H1 (cell line): ENCODE measurements at regions not wholly inside any gene's neighbourhood (a gene's known extent, or its start where the extent isn't known, plus 50 kb on each side); places are given as distances from the start of the nearest gene placed in this dataset.

Experiments used
- CTCF ChIA-PET: fragments of 300-600 bp; sonication (Branson Sonifier 250); formaldehyde crosslinking; loops from one replicate; lab custom pipeline; 2021; ENCODE audit not compliant: partially characterized antibody; lab: Charles Lee
- POLR2A ChIA-PET: fragments of 300-600 bp; sonication (Branson Sonifier 250); formaldehyde crosslinking; loops from one replicate; lab custom pipeline; 2021; ENCODE audit warnings: inconsistent platforms; ENCODE audit not compliant: partially characterized antibody; lab: Charles Lee
- DNase-seq, 2 experiments: peaks; one replicate each; pipeline versions ENCODE4 v3.0.0 to v3.0.0-alpha.2; 2010 to 2022; ENCODE audit warnings: low spot score in 2 of 2, low read depth in 1 of 2, mixed read lengths in 1 of 2
- FAIRE-seq: peaks from 2 replicates; lab custom pipeline; 2011; peaks lifted over from hg19 to GRCh38; lab: Jason Lieb, UNC
- H2AFZ ChIP-seq: 2 replicates; pipeline ENCODE4 v1.8.1; 2012; ENCODE audit warnings: low read length, inconsistent platforms
- H2AK5ac ChIP-seq: 2 replicates; pipeline ENCODE4 v1.6.1; 2013; ENCODE audit warnings: low read depth, low read length
- H2BK120ac ChIP-seq: replicated peaks from 2 replicates; pipeline ENCODE3; 2013; ENCODE audit warnings: low read depth, low read length, inconsistent platforms
- H2BK12ac ChIP-seq: 2 replicates; pipeline ENCODE4 v1.6.1; 2013; ENCODE audit warnings: low read depth, low read length
- H2BK15ac ChIP-seq: 2 replicates; pipeline ENCODE4 v1.6.1; 2013; ENCODE audit warnings: low read length
- H2BK20ac ChIP-seq: 2 replicates; pipeline ENCODE4 v1.6.1; 2013; ENCODE audit warnings: low read length
- H2BK5ac ChIP-seq: 2 replicates; pipeline ENCODE4 v1.6.1; 2013; ENCODE audit warnings: low read depth, low read length
- H3K14ac ChIP-seq: 2 replicates; pipeline ENCODE4 v1.6.1; 2013; ENCODE audit warnings: inconsistent platforms; ENCODE audit not compliant: insufficient read length
- H3K18ac ChIP-seq: 2 replicates; pipeline ENCODE4 v1.6.1; 2013; ENCODE audit warnings: low read length; ENCODE audit errors: extremely low read depth
- H3K23ac ChIP-seq: 2 replicates; pipeline ENCODE4 v1.6.1; 2013; ENCODE audit warnings: inconsistent platforms; ENCODE audit not compliant: insufficient read length
- H3K23me2 ChIP-seq: 2 replicates; pipeline ENCODE4 v1.6.1; 2013; ENCODE audit warnings: low read depth, low read length
- H3K27ac ChIP-seq: 2 replicates; pipeline ENCODE4 v1.6.1; 2011; ENCODE audit warnings: low read depth, low read length, inconsistent platforms
- H3K27me3 ChIP-seq, 4 experiments: replicated peaks in 1 of 4; 1 replicate in 1 of 4; 2 replicates in 3 of 4; pipeline versions ENCODE4 v1.6.1 to v1.8.1; 2011 to 2013; ENCODE audit warnings: low read length in 3 of 4, mild to moderate bottlenecking in 3 of 4, inconsistent platforms in 2 of 4, mixed read lengths in 2 of 4, moderate library complexity in 1 of 4; ENCODE audit not compliant: control insufficient read depth in 3 of 4, insufficient read depth in 3 of 4; ENCODE audit errors: extremely low read depth in 1 of 4
- H3K36me3 ChIP-seq, 4 experiments: 2 replicates each; pipeline versions ENCODE4 v1.6.1 to v1.8.1; 2011 to 2013; ENCODE audit warnings: mild to moderate bottlenecking in 4 of 4, low read length in 3 of 4, moderate library complexity in 2 of 4, control low read depth in 1 of 4, inconsistent platforms in 1 of 4; ENCODE audit not compliant: insufficient read depth in 4 of 4, control insufficient read depth in 2 of 4
- H3K4ac ChIP-seq: replicated peaks from 2 replicates; pipeline ENCODE3; 2013; ENCODE audit warnings: low read length, low read depth, mixed read lengths, inconsistent platforms; ENCODE audit not compliant: insufficient read length
- H3K4me1 ChIP-seq, 4 experiments: replicated peaks in 1 of 4; 1 replicate in 1 of 4; 2 replicates in 3 of 4; pipeline versions ENCODE4 v1.6.1 to v1.8.1; 2011 to 2013; ENCODE audit warnings: low read length in 3 of 4, inconsistent platforms in 2 of 4, mixed read lengths in 1 of 4; ENCODE audit not compliant: insufficient read depth in 4 of 4, control insufficient read depth in 3 of 4
- H3K4me2 ChIP-seq, 2 experiments: 2 replicates each; pipeline versions ENCODE4 v1.6.1 to v1.8.1; 2011 to 2013; ENCODE audit warnings: low read depth in 2 of 2, low read length in 2 of 2, control low read depth in 1 of 2, inconsistent platforms in 1 of 2, mild to moderate bottlenecking in 1 of 2; ENCODE audit not compliant: insufficient read depth in 1 of 2
- H3K4me3 ChIP-seq, 4 experiments: fragments of 200-600, 300-600 bp in 1 of 4; sonication (generic), shearing (Covaris generic), sonication (Bioruptor Twin) in 1 of 4; 2 replicates each; pipeline versions ENCODE4 v1.5.1 to v1.8.1; 2011 to 2016; ENCODE audit warnings: low read length in 4 of 4, low read depth in 3 of 4, control low read depth in 2 of 4, inconsistent platforms in 2 of 4, mild to moderate bottlenecking in 2 of 4, mixed read lengths in 1 of 4, moderate library complexity in 1 of 4; ENCODE audit not compliant: insufficient read depth in 2 of 4; ENCODE audit errors: extremely low read depth in 1 of 4
- H3K56ac ChIP-seq: replicated peaks from 2 replicates; pipeline ENCODE3; 2013; ENCODE audit warnings: low read depth, mild to moderate bottlenecking, mixed read lengths, low read length, inconsistent platforms; ENCODE audit not compliant: insufficient read length
- H3K79me1 ChIP-seq: 2 replicates; pipeline ENCODE4 v1.6.1; 2013; ENCODE audit warnings: low read depth, low read length, control low read depth
- H3K79me2 ChIP-seq, 2 experiments: 2 replicates each; pipeline versions ENCODE4 v1.6.1 to v1.8.1; 2012 to 2013; ENCODE audit warnings: low read length in 2 of 2, mild to moderate bottlenecking in 2 of 2, inconsistent platforms in 1 of 2; ENCODE audit not compliant: insufficient read depth in 2 of 2, control insufficient read depth in 1 of 2
- H3K9ac ChIP-seq, 4 experiments: replicated peaks in 1 of 4; 1 replicate in 1 of 4; 2 replicates in 3 of 4; pipeline versions ENCODE4 v1.6.1 to v1.8.1; 2011 to 2013; ENCODE audit warnings: low read depth in 3 of 4, low read length in 3 of 4, control low read depth in 2 of 4, mild to moderate bottlenecking in 2 of 4, moderate library complexity in 2 of 4, inconsistent platforms in 1 of 4; ENCODE audit errors: extremely low read depth in 1 of 4
- H3K9me3 ChIP-seq, 2 experiments: 2 replicates each; pipeline versions ENCODE4 v1.6.1 to v1.8.1; 2012 to 2013; ENCODE audit warnings: mild to moderate bottlenecking in 2 of 2, moderate library complexity in 2 of 2, control low read depth in 1 of 2, inconsistent platforms in 1 of 2, low read depth in 1 of 2, low read length in 1 of 2, mixed read lengths in 1 of 2; ENCODE audit not compliant: insufficient read depth in 2 of 2
- H4K20me1 ChIP-seq, 2 experiments: replicated peaks in 1 of 2; 2 replicates each; pipeline versions ENCODE3 to v1.8.1; 2011 to 2013; ENCODE audit warnings: inconsistent platforms in 2 of 2, low read length in 2 of 2, mild to moderate bottlenecking in 1 of 2; ENCODE audit not compliant: insufficient read depth in 2 of 2, control insufficient read depth in 1 of 2
- H4K5ac ChIP-seq: 2 replicates; pipeline ENCODE4 v1.6.1; 2013; ENCODE audit warnings: low read length, low read depth, mixed read lengths, inconsistent platforms; ENCODE audit not compliant: insufficient read length
- H4K8ac ChIP-seq: 2 replicates; pipeline ENCODE4 v1.8.0; 2013; ENCODE audit warnings: mild to moderate bottlenecking, moderate library complexity, low read length, inconsistent platforms; ENCODE audit not compliant: insufficient read depth; ENCODE audit errors: extremely low read depth
- H4K91ac ChIP-seq: replicated peaks from 2 replicates; pipeline ENCODE3; 2013; ENCODE audit warnings: low read length, mixed read lengths, inconsistent platforms; ENCODE audit not compliant: insufficient read length
- BCL11A ChIP-seq, 2 experiments: IDR thresholded peaks; one replicate each; pipeline ENCODE4 v1.6.1; 2011; ENCODE audit warnings: low read depth in 2 of 2, low read length in 2 of 2, mild to moderate bottlenecking in 2 of 2
- CBX8 ChIP-seq: fragments of 300-800, 300-1000 bp; sonication (generic); IDR thresholded peaks from 2 replicates; pipeline ENCODE4 v1.7.1; 2016; ENCODE audit warnings: low read depth, low read length, borderline replicate concordance
- CHD1 ChIP-seq: IDR thresholded peaks from 2 replicates; pipeline ENCODE4 v1.6.1; 2012; ENCODE audit warnings: low read depth, low read length, improper control_type of control experiment
- CHD2 ChIP-seq: IDR thresholded peaks from 2 replicates; pipeline ENCODE4 v1.6.1; 2012; ENCODE audit warnings: low read length, improper control_type of control experiment
- CTBP2 ChIP-seq: IDR thresholded peaks from 2 replicates; pipeline ENCODE4 v1.7.0; 2011; ENCODE audit warnings: borderline replicate concordance, mild to moderate bottlenecking, moderate library complexity, mixed read lengths, low read length; ENCODE audit not compliant: insufficient read depth, insufficient read length
- EP300 ChIP-seq, 2 experiments: IDR thresholded peaks; 1 replicate in 1 of 2; 2 replicates in 1 of 2; pipeline ENCODE4 v1.6.1; 2011 to 2012; ENCODE audit warnings: low read depth in 2 of 2, low read length in 2 of 2, mild to moderate bottlenecking in 2 of 2, borderline replicate concordance in 1 of 2, inconsistent platforms in 1 of 2, moderate library complexity in 1 of 2
- JUND ChIP-seq: IDR thresholded peaks from 2 replicates; pipeline ENCODE4 v1.6.1; 2011; ENCODE audit warnings: mild to moderate bottlenecking, improper control_type of control experiment, low read length
- KDM4A ChIP-seq: IDR thresholded peaks from one replicate; pipeline ENCODE4 v1.7.1; 2012; ENCODE audit warnings: low read depth, mild to moderate bottlenecking, moderate library complexity, low read length, inconsistent platforms; ENCODE audit not compliant: severe bottlenecking
- MAFK ChIP-seq: IDR thresholded peaks from 2 replicates; pipeline ENCODE4 v1.6.1; 2012; ENCODE audit warnings: low read depth, mild to moderate bottlenecking, improper control_type of control experiment, low read length
- PHF8 ChIP-seq: fragments of 200-600 bp; sonication (generic); conservative IDR thresholded peaks from 2 replicates; pipeline ENCODE4 v1.7.1; 2012; ENCODE audit warnings: low read depth, mild to moderate bottlenecking, inconsistent platforms, low read length, moderate library complexity
- RBBP5 ChIP-seq: IDR thresholded peaks from 2 replicates; pipeline ENCODE4 v1.7.1; 2012; ENCODE audit warnings: low read depth, mild to moderate bottlenecking, inconsistent platforms, low read length, moderate library complexity, borderline replicate concordance
- RFX5 ChIP-seq: IDR thresholded peaks from 2 replicates; pipeline ENCODE4 v1.6.1; 2011; ENCODE audit warnings: low read depth, low read length, improper control_type of control experiment, borderline replicate concordance
- SP2 ChIP-seq: IDR thresholded peaks from 2 replicates; pipeline ENCODE4 v1.6.1; 2012; ENCODE audit warnings: mild to moderate bottlenecking, low read length, inconsistent platforms
- TAF7 ChIP-seq: optimal IDR thresholded peaks from 2 replicates; pipeline ENCODE3; 2011; ENCODE audit warnings: low read depth, mild to moderate bottlenecking, inconsistent platforms, low read length, moderate library complexity, borderline replicate concordance
- WGBS, 2 experiments: shearing (Covaris generic) in 1 of 2; methylation state at CpG; one replicate each; pipeline versions ENCODE4 v1.1.6 to v1.1.7; 2013 to 2015; ENCODE audit warnings: low lambda C conversion rate in 2 of 2, mixed read lengths in 2 of 2, inconsistent platforms in 1 of 2, low coverage in 1 of 2, missing lambda C conversion rate in 1 of 2; ENCODE audit not compliant: insufficient replicate concordance in 2 of 2, insufficient coverage in 1 of 2, insufficient read length in 1 of 2; ENCODE audit errors: extremely low coverage in 1 of 2, missing lambda C conversion rate in 1 of 2; 5-methylcytosine and 5-hydroxymethylcytosine counted together
- TF ChIP-seq, protein P1 (sequence below): IDR thresholded peaks from 2 replicates; pipeline ENCODE4 v1.6.1; 2011; ENCODE audit warnings: low read depth, mild to moderate bottlenecking, low read length; ENCODE audit not compliant: insufficient read depth

DNA sequence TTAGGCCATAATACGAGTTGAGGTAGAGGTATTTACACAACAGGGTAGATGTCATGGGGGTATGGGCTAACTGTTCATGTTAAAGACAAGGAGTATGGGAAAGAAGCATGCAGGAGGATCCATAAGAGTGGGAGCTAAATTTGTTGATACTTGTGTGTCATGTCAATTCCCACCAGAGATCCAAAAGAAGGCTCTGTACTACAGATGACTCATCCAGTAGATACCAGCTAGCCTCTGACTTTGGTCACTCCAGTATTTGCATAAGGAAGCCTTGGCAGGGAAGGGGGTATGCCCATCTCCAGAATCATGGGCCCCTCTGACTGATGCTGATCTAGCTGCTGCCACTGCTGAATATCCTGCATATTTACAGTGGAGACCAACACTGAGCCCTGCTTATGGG, 743.7 kb upstream of the GRAMD2B start:
- 83% methylated on average over 1 of the region's 1 CpG; no CpG with 5 or more reads in 1 of the 2 experiments for whole genome bisulfite sequencing, 2 experiments
- H3K23ac ChIP-seq: no peak overlapping the region
- H3K9ac ChIP-seq: no peak overlapping the region
- H3K23me2 ChIP-seq: no peaks in the 10 kb centered on the region
- ChIA-PET POLR2A (no interaction called here), CTCF (no interaction called here)
- H3K4me1 ChIP-seq: no peaks in the 10 kb centered on the region
- no peaks in the 10 kb centered on the region for H4K20me1 ChIP-seq
- H3K79me1 ChIP-seq: no peaks in the 10 kb centered on the region
- FAIRE-seq: no peak
- no peak overlapping the region for H2BK120ac ChIP-seq
- H3K9me3 ChIP-seq: no peaks in the 10 kb centered on the region
- H3K27me3 ChIP-seq: no peaks in the 10 kb centered on the region
- H3K36me3 ChIP-seq: no peaks in the 10 kb centered on the region
- no peak overlapping the region for H2BK5ac ChIP-seq
- no peaks in the 10 kb centered on the region for H3K79me2 ChIP-seq
- no peak overlapping the region for H2BK12ac ChIP-seq
- H4K5ac ChIP-seq: no peak overlapping the region
- no peak overlapping the region for H3K4me2 ChIP-seq
- no peak overlapping the region for H4K91ac ChIP-seq
- no peak overlapping the region for H2BK15ac ChIP-seq
- H3K14ac ChIP-seq: no peak overlapping the region
- no peak overlapping the region for H3K4ac ChIP-seq
- H3K18ac ChIP-seq: no peak overlapping the region
- H3K4me3 ChIP-seq: no peak overlapping the region
- H3K56ac ChIP-seq: no peak overlapping the region
- no peak overlapping the region for H2BK20ac ChIP-seq
- no peak overlapping the region for H2AFZ ChIP-seq
- no peak for DNase-seq
- no peak overlapping the region for H3K27ac ChIP-seq
- no peak overlapping the region for H2AK5ac ChIP-seq
- H4K8ac ChIP-seq: no peak overlapping the region
- no peak for TF ChIP-seq SP2
- TF ChIP-seq CTBP2: no peak
- no peak for TF ChIP-seq KDM4A
- no peak for TF ChIP-seq CBX8
- no peak for TF ChIP-seq BCL11A (IDR thresholded peaks at IDR 0.05; ENCODE audit: low read depth in 2 of 2, low read length in 2 of 2)
- TF ChIP-seq TAF7: no peak
- no peak for TF ChIP-seq RBBP5
- TF ChIP-seq, protein P1, sequence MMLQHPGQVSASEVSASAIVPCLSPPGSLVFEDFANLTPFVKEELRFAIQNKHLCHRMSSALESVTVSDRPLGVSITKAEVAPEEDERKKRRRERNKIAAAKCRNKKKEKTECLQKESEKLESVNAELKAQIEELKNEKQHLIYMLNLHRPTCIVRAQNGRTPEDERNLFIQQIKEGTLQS: no peak
- no peak for TF ChIP-seq CHD2
- TF ChIP-seq CHD1: no peak
- no peak for TF ChIP-seq RFX5
- no peak for TF ChIP-seq MAFK
- no peak for TF ChIP-seq EP300 (IDR thresholded peaks at IDR 0.05; ENCODE audit: borderline replicate concordance in 1 of 2, low read depth in 2 of 2, low read length in 2 of 2)
- TF ChIP-seq JUND: no peak
- TF ChIP-seq PHF8: no peak
